A673 (cell line): ENCODE measurements at regions not wholly inside any gene's neighbourhood (a gene's known extent, or its start where the extent isn't known, plus 50 kb on each side); places are given as distances from the start of the nearest gene placed in this dataset.

Experiments
- BruUV-seq: library from RNA; stranded (reverse); fragments of 400-500 nt; replicated peaks from 2 replicates; lab custom pipeline; 2021; lab: Mats Ljungman, UMichigan
- CTCF ChIA-PET: fragments of 300-600 bp; sonication (Branson Sonifier 250); formaldehyde crosslinking; loops from one replicate; lab custom pipeline; 2022; ENCODE audit warnings: antibody characterized with exemption; lab: Charles Lee
- POLR2A ChIA-PET: fragments of 300-600 bp; sonication (Branson Sonifier 250); formaldehyde crosslinking; loops from one replicate; lab custom pipeline; 2022; ENCODE audit warnings: antibody characterized with exemption; ENCODE audit not compliant: low non-redundant PET; lab: Charles Lee
- DNase-seq: peaks from one replicate; pipeline ENCODE4 v3.0.0-alpha.2; 2015; ENCODE audit warnings: low spot score
- H3K27ac ChIP-seq: fragments of 200-600 bp; sonication (generic); 2 replicates; pipeline ENCODE4 v1.5.1; 2016; ENCODE audit warnings: mixed run types, low read depth, mild to moderate bottlenecking, mixed read lengths, antibody characterized with exemption, low read length; ENCODE audit not compliant: poor library complexity, severe bottlenecking
- H3K27me3 ChIP-seq: fragments of 200-600 bp; sonication (generic); replicated peaks from 2 replicates; pipeline ENCODE4 v1.6.1; 2017; ENCODE audit warnings: mixed run types, low read depth, mild to moderate bottlenecking, mixed read lengths, antibody characterized with exemption, low read length; ENCODE audit not compliant: insufficient read depth, poor library complexity
- H3K36me3 ChIP-seq: fragments of 200-600 bp; sonication (generic); 2 replicates; pipeline ENCODE4 v1.6.1; 2016; ENCODE audit warnings: mixed run types, mild to moderate bottlenecking, mixed read lengths, antibody characterized with exemption, low read length; ENCODE audit not compliant: insufficient read depth, poor library complexity, severe bottlenecking
- H3K4me1 ChIP-seq: fragments of 200-600 bp; sonication (generic); 2 replicates; pipeline ENCODE4 v1.6.1; 2017; ENCODE audit warnings: mixed run types, mild to moderate bottlenecking, mixed read lengths, antibody characterized with exemption, low read length; ENCODE audit not compliant: insufficient read depth, poor library complexity, severe bottlenecking
- H3K4me3 ChIP-seq: fragments of 200-600 bp; sonication (generic); 2 replicates; pipeline ENCODE4 v1.5.1; 2016; ENCODE audit warnings: low read depth, mixed run types, mild to moderate bottlenecking, mixed read lengths, low read length; ENCODE audit not compliant: poor library complexity, severe bottlenecking
- H3K9me3 ChIP-seq: fragments of 200-600 bp; sonication (generic); 2 replicates; pipeline ENCODE4 v1.6.1; 2016; ENCODE audit warnings: mixed run types, low read depth, mild to moderate bottlenecking, mixed read lengths, antibody characterized with exemption, low read length; ENCODE audit not compliant: poor library complexity, severe bottlenecking
- EZH2 ChIP-seq: fragments of 200-600 bp; sonication (generic); IDR thresholded peaks from 2 replicates; pipeline ENCODE4 v1.6.1; 2017; ENCODE audit warnings: borderline replicate concordance, low read depth, mild to moderate bottlenecking, mixed read lengths, antibody characterized with exemption, low read length; ENCODE audit not compliant: poor library complexity, severe bottlenecking
- intact Hi-C: fragments of 100-400 bp; cut with micrococcal nuclease; formaldehyde crosslinking; loops from one replicate; pipeline ENCODE4 v1.10.0; 2022; ENCODE audit not compliant: unreplicated experiment
- TF ChIP-seq, protein P1 (sequence below): fragments of 300-800, 200-600 bp; sonication (generic); conservative IDR thresholded peaks from 2 replicates; pipeline ENCODE4 v1.5.1; 2017; ENCODE audit warnings: low read depth, mild to moderate bottlenecking, antibody characterized with exemption, low read length, moderate library complexity, mixed read lengths

DNA sequence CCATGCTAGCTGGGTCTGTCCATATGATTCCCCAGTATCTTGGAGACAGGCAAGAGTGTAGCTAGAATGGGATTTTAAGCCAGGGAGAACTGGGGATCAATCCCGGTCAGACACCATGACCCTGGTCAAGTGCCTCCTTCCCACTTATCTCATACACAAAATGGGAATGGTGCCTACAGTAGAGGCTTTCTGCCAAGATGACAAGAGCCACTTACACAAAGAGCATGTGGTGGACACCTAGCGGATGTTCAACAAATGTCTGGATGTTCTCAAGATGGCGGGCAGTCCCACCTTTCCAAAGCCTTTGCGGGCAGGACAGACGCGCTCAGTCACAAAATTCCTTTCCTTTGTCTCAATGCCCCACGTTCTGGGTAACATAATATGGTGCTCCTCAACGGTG, 57.3 kb downstream of the MAF start:
- Histone ChIP-seq H3K4me1 (no peaks in the 10 kb centered on the region), H3K4me3 (no peak overlapping the region), H3K9me3 (no peaks in the 10 kb centered on the region), H3K36me3 (no peaks in the 10 kb centered on the region), H3K27ac (no peak overlapping the region), H3K27me3 (no peaks in the 10 kb centered on the region)
- CTCF ChIA-PET: no interaction called here
- no peak for TF ChIP-seq EZH2
- TF ChIP-seq, protein P1, sequence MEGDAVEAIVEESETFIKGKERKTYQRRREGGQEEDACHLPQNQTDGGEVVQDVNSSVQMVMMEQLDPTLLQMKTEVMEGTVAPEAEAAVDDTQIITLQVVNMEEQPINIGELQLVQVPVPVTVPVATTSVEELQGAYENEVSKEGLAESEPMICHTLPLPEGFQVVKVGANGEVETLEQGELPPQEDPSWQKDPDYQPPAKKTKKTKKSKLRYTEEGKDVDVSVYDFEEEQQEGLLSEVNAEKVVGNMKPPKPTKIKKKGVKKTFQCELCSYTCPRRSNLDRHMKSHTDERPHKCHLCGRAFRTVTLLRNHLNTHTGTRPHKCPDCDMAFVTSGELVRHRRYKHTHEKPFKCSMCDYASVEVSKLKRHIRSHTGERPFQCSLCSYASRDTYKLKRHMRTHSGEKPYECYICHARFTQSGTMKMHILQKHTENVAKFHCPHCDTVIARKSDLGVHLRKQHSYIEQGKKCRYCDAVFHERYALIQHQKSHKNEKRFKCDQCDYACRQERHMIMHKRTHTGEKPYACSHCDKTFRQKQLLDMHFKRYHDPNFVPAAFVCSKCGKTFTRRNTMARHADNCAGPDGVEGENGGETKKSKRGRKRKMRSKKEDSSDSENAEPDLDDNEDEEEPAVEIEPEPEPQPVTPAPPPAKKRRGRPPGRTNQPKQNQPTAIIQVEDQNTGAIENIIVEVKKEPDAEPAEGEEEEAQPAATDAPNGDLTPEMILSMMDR: no peak
- intact Hi-C loops: no loop called here
- no peak for DNase-seq
- BruUV-seq: no TSS peak
- POLR2A ChIA-PET: no interaction called here

DNA sequence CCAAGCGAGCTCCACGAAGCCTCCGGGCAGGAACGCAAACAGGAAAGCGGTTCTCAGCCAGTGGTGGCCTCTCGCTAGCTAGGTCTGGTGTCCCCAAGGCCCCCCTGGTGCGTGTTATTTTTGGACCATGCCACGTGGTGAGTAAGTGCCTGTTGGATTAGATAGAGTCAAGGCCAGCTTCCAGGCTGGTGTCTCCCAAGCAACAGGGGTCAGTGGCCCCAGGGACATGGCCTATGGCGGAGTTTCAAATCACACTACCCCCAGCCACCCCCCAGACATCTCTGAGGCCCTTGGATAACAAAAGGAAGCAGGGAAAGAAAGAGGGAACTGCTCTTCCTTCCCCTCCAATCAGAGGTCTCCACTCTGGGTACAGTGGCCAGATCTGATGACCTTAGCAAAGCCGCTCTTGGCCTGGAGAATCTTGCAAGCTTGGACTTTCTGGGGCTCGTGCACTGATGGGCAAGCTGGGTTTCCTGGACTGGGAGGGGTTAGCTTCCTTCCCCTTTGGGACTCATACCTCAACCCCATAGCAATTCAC, 58.2 kb downstream of the MAF start:
- Histone ChIP-seq H3K4me3 (no peak overlapping the region), H3K9me3 (no peaks in the 10 kb centered on the region), H3K27me3 (no peaks in the 10 kb centered on the region), H3K4me1 (no peaks in the 10 kb centered on the region), H3K27ac (no peak overlapping the region), H3K36me3 (no peaks in the 10 kb centered on the region)
- CTCF ChIA-PET: no interaction called here
- POLR2A ChIA-PET: no interaction called here
- BruUV-seq: no TSS peak
- DNase-seq: no peak
- intact Hi-C loops: no loop called here
- no peak for TF ChIP-seq EZH2
- TF ChIP-seq, protein P1: no peak

GRCh38 chr16:79540825-79541595, 59.5 kb downstream of the MAF start:
- BruUV-seq: no TSS peak
- H3K27me3 ChIP-seq: no peaks in the 10 kb centered on the region
- no peak overlapping the region for H3K4me3 ChIP-seq
- no peaks in the 10 kb centered on the region for H3K36me3 ChIP-seq
- H3K27ac ChIP-seq: no peak overlapping the region
- intact Hi-C loops: no loop called here
- ChIA-PET POLR2A (no interaction called here), CTCF (interaction anchor here (0.6 kb wide), 1 partner anchor 1168 kb away, joined by 3 read pairs; no protein-coding TSS in a partner anchor)
- no peaks in the 10 kb centered on the region for H3K9me3 ChIP-seq
- TF ChIP-seq, protein P1: no peak
- TF ChIP-seq EZH2: no peak
- no peak for DNase-seq
- H3K4me1 ChIP-seq: no peaks in the 10 kb centered on the region
